HCT116 (cell line): ENCODE measurements at regions not wholly inside any gene's neighbourhood (a gene's known extent, or its start where the extent isn't known, plus 50 kb on each side); places are given as distances from the start of the nearest gene placed in this dataset.

Source experiments
- CEBPB ChIP-seq: IDR thresholded peaks from 2 replicates; pipeline ENCODE4 v1.6.1; 2012; ENCODE audit warnings: low read depth
- EZH2 ChIP-seq: fragments of 200-600 bp; sonication (generic); IDR thresholded peaks from 2 replicates; pipeline ENCODE4 v1.6.1; 2017; ENCODE audit warnings: antibody characterized with exemption, mixed run types
- EZH2phosphoT487 ChIP-seq: fragments of 200-600 bp; IDR thresholded peaks from 2 replicates; pipeline ENCODE4 v1.6.1; 2018; ENCODE audit warnings: antibody characterized with exemption, borderline replicate concordance
- JUND ChIP-seq: IDR thresholded peaks from 2 replicates; pipeline ENCODE4 v1.6.1; 2012
- MAX ChIP-seq: IDR thresholded peaks from 2 replicates; pipeline ENCODE4 v1.6.1; 2012
- POLR2A ChIP-seq: IDR thresholded peaks from 2 replicates; pipeline ENCODE4 v1.7.0; 2011; ENCODE audit warnings: borderline replicate concordance; ENCODE audit not compliant: insufficient read depth, insufficient read length; ENCODE audit errors: extremely low read depth
- POLR2AphosphoS5 ChIP-seq: IDR thresholded peaks from 2 replicates; pipeline ENCODE4 v1.6.1; 2011; ENCODE audit warnings: mild to moderate bottlenecking, low read depth, low read length, moderate library complexity
- RAD21 ChIP-seq: IDR thresholded peaks from 2 replicates; pipeline ENCODE4 v1.6.1; 2012; ENCODE audit warnings: low read depth, mild to moderate bottlenecking
- SP1 ChIP-seq: IDR thresholded peaks from 2 replicates; pipeline ENCODE4 v1.6.1; 2012; ENCODE audit warnings: low read depth
- YY1 ChIP-seq: IDR thresholded peaks from 2 replicates; pipeline ENCODE4 v1.6.1; 2011; ENCODE audit warnings: low read length, low read depth, moderate library complexity, mild to moderate bottlenecking; ENCODE audit not compliant: insufficient replicate concordance; ENCODE audit errors: extremely low read depth
- ZNF274 ChIP-seq: fragments of 200-500 bp; sonication (Bioruptor generic); IDR thresholded peaks from 2 replicates; pipeline ENCODE4 v1.6.1; 2014; ENCODE audit warnings: mild to moderate bottlenecking, low read depth, low read length, inconsistent platforms
- TF ChIP-seq, protein P1 (sequence below), 3 experiments: fragments of 200-600 bp in 1 of 3; sonication (generic) in 1 of 3; IDR thresholded peaks in 2 of 3; conservative IDR thresholded peaks in 1 of 3; 2 replicates each; pipeline ENCODE4 v1.5.1; 2012 to 2017; ENCODE audit warnings: low read depth in 2 of 3, low read length in 2 of 3, antibody characterized with exemption in 1 of 3, borderline replicate concordance in 1 of 3, control low read depth in 1 of 3, mild to moderate bottlenecking in 1 of 3, mixed read lengths in 1 of 3, mixed run types in 1 of 3, moderate library complexity in 1 of 3; ENCODE audit not compliant: insufficient read depth in 1 of 3
- TF ChIP-seq, protein P2 (sequence below): IDR thresholded peaks from 2 replicates; pipeline ENCODE4 v1.6.1; 2012; ENCODE audit warnings: low read depth
- TF ChIP-seq, protein P3 (sequence below): IDR thresholded peaks from 2 replicates; pipeline ENCODE4 v1.6.1; 2012

DNA sequence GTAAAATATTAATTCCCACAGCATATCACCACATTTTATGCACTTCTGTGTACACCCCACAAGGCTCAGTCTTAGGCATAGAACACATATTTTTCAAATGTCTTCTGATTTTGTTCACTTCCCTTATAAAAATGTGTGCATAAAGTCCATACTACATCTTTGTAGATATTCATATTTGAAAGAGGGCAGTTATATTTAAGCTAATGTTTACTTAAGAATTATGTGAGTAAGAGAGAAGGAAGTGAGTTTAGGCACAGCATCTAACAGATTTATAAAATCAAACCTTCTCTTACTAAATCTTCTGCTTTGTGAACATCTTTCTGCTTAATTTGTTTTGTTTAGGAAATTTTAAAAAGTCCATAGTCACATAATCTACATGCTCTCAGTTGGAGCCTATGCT, 648.1 kb downstream of the FSCB start:
- TF ChIP-seq POLR2A (no peak), ZNF274 (no peak), EZH2phosphoT487 (no peak), MAX (no peak), CEBPB (no peak), EZH2 (no peak), YY1 (no peak), RAD21 (no peak), POLR2AphosphoS5 (no peak), SP1 (no peak), JUND (no peak)
- TF ChIP-seq, protein P1, sequence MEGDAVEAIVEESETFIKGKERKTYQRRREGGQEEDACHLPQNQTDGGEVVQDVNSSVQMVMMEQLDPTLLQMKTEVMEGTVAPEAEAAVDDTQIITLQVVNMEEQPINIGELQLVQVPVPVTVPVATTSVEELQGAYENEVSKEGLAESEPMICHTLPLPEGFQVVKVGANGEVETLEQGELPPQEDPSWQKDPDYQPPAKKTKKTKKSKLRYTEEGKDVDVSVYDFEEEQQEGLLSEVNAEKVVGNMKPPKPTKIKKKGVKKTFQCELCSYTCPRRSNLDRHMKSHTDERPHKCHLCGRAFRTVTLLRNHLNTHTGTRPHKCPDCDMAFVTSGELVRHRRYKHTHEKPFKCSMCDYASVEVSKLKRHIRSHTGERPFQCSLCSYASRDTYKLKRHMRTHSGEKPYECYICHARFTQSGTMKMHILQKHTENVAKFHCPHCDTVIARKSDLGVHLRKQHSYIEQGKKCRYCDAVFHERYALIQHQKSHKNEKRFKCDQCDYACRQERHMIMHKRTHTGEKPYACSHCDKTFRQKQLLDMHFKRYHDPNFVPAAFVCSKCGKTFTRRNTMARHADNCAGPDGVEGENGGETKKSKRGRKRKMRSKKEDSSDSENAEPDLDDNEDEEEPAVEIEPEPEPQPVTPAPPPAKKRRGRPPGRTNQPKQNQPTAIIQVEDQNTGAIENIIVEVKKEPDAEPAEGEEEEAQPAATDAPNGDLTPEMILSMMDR (IDR thresholded peaks at IDR 0.05 in 2 of 3, conservative IDR thresholded peaks at IDR 0.05 in 1 of 3; ENCODE audit: borderline replicate concordance in 1 of 3, insufficient read depth in 1 of 3, low read depth in 2 of 3, low read length in 2 of 3) = no peak
- TF ChIP-seq, protein P2, sequence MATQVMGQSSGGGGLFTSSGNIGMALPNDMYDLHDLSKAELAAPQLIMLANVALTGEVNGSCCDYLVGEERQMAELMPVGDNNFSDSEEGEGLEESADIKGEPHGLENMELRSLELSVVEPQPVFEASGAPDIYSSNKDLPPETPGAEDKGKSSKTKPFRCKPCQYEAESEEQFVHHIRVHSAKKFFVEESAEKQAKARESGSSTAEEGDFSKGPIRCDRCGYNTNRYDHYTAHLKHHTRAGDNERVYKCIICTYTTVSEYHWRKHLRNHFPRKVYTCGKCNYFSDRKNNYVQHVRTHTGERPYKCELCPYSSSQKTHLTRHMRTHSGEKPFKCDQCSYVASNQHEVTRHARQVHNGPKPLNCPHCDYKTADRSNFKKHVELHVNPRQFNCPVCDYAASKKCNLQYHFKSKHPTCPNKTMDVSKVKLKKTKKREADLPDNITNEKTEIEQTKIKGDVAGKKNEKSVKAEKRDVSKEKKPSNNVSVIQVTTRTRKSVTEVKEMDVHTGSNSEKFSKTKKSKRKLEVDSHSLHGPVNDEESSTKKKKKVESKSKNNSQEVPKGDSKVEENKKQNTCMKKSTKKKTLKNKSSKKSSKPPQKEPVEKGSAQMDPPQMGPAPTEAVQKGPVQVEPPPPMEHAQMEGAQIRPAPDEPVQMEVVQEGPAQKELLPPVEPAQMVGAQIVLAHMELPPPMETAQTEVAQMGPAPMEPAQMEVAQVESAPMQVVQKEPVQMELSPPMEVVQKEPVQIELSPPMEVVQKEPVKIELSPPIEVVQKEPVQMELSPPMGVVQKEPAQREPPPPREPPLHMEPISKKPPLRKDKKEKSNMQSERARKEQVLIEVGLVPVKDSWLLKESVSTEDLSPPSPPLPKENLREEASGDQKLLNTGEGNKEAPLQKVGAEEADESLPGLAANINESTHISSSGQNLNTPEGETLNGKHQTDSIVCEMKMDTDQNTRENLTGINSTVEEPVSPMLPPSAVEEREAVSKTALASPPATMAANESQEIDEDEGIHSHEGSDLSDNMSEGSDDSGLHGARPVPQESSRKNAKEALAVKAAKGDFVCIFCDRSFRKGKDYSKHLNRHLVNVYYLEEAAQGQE = no peak
- TF ChIP-seq, protein P3, sequence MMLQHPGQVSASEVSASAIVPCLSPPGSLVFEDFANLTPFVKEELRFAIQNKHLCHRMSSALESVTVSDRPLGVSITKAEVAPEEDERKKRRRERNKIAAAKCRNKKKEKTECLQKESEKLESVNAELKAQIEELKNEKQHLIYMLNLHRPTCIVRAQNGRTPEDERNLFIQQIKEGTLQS = no peak
